GM04503 (cell line): ENCODE measurements at regions not wholly inside any gene's neighbourhood (a gene's known extent, or its start where the extent isn't known, plus 50 kb on each side); places are given as distances from the start of the nearest gene placed in this dataset.
A peak's percentile ranks its signal among the peaks of the same experiment; 100 is the strongest.

Experiments used
- DNase-seq: peaks from one replicate; pipeline ENCODE4 v3.0.0-alpha.2; 2012; ENCODE audit warnings: low read depth

DNA sequence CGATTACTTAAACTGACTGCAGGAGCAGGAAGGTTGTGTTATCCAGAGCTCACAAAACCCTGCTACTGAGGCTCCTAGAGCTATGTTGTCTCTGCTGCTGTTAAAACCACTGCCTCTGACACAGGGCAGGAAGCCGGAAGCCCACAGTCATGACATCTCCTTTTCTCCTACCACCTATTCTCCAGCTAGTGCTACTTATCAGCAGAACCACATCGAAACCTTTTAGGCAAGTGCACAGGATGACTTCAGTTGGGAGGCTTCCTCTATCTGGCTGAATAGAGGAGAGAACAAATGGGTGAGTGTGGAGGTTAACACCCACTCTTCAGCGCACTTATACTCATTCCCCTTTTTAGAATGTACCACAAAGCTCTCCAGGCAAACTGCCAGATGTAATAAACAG, 638.0 kb downstream of the OTOL1 start:
- no peak for DNase-seq

DNA sequence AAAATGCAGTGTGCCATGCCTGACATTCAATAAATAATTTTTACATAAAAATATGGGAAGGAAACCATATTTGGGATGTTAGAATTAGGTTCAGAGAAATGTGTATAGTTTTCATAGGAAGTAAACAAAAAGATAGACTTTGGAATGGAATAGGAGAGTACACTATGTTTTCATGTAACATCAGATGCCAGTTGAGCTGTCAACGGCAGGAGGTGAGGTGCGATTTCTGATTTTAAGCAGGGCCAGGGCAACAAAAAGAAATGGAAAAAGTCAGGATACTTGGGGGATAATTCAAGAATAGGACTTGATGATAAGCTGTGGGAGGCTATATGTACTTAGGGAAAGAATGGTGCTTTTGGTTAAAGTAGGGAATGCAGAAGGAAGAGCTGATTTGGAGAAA, 639.5 kb downstream of the OTOL1 start:
- DNase-seq, result no peak

DNA sequence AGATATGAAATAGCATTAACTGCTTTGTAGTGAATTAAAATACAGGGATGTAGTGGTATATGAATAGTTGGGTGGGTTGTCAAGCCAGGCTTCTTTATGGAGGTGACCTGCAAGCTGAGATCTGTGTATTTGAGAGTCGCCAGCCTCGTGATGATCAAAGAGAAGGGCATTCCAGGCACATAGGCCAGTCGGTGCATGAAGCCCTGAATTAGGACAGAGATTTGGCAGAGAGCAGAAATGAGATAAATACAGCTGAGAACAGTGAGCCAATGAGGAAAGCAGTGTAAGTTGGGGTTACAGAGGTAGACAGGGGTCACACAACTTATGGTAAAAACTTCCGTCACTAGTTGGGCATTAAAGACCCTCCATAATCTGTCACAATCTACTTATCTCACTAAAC, 641.9 kb downstream of the OTOL1 start:
- no peak for DNase-seq

DNA sequence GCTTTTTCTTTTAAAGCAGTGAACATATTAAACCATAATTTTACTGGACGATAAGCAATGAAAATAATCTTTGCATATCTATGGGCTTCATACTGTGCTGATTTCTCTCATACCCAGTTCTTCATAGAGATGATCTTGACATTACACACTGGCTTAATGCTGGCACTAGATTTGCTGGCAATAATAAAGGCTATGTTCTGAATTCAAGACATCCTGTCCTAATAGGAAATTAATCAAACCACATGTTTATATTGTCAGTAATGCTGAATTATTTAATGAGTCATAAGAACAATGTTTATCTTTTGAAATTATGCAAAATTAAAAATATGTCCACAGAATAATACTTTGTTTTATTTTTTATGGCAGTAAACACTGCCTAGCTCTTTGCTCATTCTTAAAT, 643.2 kb downstream of the OTOL1 start:
- no peak for DNase-seq

DNA sequence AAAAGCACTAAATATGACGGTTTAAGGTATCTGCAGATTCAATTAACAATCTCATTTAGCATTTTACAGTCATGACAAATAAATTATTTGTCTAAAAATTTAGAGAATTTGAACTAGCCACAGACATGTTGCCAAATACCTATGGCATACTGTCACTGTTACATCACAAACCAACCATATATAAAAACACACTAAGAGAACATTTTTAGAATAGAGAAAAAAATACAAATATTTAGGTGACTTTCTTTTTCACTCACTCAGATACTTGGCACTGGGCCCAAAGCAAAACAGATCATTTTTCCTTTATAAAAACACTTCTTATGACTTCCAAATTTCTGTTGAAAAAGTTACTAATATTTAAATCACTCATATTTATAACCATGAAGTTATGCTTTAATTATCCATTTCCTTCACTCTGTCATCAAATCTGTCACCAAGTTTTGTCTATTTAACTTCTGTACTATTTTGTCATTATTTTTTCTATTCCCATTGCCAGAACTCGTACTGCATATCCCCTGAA, 644.7 kb downstream of the OTOL1 start:
- peak; percentile 20 for DNase-seq

DNA sequence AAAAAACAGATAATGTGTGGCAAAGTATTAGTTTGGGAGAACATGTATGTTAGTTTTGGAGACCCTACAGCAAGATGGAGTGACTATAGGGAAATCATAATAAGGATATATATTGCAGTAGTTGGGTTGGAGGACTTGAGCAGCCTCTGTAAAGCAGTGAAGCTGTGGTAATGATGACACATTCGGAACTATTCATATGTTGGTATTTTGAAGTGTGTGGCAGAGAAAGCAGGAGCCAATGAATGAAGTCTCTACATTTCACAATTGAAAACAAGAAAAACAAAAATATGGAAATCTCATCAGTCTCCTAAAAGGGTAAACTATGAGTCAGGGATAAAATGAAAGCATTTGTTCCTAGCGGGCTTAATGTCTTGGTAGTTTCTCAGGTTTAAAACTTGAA, 645.9 kb downstream of the OTOL1 start:
- peak; percentile 21 for DNase-seq

DNA sequence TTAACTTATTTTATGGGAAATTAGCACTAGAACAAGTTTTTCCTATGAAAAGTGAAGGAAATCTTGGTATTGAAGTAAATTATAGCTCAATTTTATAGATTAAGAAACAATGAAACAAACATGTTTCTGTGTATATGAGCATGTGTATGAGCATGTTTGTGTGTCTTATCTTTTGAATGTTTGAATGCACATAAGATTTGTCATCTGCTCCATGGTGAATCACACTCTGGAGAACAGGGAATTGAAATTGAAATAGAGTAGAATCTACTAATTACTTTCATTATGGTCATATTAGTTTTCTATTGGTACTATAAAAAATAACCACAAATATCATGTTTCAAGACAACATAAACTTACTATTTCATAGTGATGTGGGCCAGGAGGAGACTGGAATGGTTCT, 646.6 kb downstream of the OTOL1 start:
- no peak for DNase-seq

DNA sequence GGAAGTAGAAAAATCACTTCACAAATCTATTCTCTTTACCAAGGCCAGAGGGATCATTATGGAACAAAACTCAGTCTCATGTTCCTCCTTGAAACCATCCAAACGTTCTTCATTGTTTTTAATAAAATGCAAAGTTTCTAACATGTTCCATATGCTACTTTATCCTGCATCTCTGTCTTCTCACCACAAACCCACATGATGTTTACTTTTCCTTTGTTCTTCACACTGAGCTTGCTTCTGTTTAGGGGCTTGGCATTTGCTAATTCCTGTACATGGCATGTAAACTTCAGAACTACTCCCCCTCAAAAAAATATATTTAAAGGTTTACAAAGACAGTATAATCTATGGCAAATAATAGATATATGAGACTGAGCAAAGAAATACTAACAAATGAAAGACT, 651.4 kb downstream of the OTOL1 start:
- DNase-seq, result no peak

DNA sequence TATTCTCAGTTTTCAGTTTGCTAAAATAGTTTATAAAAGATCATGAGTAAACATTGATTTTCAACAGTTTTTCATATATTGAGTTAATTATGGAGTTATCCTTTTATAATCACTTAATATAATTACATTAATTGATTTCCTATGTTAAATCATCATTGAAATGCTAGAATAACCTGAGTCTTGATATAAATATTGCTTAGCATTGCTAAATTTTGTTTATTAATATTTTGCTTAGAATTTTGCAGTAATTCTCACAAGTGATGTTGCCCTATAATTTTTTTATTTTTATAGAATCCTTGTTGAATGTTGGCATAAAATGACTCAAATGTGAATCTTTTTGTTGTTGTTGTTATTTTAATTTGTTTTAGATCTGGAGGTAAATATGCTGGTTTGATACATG, 654.2 kb downstream of the OTOL1 start:
- DNase-seq, result no peak

DNA sequence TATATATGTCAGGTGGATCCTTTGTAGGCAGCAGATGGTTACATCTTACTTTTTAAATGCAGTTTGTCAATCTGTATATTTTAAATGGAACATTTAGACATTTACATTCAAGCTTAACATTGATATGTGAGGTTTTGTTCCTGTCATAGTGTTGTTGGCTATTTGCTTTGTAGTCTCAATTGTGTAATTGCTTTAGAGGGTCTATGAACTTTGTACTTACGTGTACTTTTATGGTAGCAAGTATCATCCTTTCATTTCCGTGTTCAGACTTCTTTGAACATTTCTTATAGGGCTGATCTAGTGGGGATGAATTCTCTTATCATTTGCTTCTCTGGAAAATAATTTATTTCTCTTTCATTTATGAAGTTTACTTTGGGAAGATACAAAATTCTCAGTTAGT, 656.0 kb downstream of the OTOL1 start:
- no peak for DNase-seq

DNA sequence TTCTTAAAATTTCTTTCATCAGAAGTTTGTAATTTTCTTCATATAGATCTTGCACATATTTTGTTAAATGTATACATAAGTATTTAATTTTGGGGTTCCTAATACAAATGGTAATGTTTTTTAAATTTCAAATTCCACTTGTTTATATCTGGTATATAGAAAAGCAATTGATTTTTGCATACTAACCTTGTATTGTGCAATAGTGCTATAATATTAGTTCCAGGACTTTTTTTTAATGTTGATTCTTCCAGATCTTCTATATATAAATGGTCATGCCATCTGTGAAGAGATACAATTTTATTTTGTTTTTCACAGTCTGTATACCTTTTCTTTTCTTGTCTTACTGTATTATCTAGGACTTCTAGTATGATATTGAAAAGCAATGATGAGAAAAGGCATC, 665.0 kb downstream of the OTOL1 start:
- DNase-seq, result no peak

DNA sequence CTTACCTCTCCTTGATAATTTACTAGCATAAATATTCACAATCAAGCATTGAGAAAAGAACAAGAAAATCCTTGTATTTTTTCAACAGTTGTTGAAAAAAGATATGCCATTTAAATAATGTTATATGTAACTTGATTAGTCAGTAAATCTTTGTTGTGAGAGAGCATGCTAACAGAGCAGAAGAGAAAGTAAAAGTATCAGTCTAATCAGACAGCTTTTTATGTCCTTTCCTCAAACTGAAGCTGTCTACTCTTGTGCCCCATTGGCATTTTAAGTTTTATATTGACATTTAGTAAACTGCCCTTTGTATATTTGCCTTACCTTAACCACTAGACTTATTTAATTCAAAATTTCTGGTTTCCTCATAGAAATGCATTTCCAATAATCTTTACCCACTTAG, 668.7 kb downstream of the OTOL1 start:
- DNase-seq, result no peak

DNA sequence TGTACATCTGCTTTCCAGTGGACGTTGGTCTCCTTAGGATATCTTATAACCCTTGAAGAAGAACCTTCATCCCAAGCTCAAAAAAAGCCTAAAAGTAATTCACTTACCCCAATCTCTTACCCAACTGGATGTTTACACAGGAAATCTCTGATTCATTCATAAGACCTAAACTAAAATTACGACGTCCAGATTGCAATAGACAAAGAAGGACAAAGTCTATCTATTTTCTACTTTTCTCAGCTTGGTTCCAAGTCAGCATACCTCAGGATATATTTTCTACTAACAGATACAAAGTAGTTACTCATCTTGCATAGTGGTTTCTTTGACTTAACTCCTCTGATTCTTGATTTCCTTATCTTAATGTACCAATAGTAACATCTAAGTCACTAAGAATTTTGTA, 669.9 kb downstream of the OTOL1 start:
- DNase-seq, result no peak

DNA sequence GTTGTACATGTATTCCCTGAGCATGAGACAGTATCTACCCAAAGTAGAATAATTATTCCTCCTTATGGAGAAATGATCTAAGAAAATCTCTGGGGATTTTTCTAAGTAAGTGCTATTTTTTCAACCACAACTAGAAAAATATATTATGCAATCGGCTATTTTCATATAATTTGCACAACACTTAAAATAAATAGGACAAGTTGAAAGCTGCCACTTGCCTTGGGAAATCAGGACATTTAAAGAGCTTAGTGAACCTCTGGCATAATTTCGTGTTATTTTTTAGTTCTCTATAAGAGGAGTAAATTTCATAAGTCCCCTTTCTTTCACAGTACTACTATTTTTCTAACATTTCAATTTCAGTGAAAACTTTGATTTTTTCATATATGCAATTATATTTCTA, 672.1 kb downstream of the OTOL1 start:
- no peak for DNase-seq

DNA sequence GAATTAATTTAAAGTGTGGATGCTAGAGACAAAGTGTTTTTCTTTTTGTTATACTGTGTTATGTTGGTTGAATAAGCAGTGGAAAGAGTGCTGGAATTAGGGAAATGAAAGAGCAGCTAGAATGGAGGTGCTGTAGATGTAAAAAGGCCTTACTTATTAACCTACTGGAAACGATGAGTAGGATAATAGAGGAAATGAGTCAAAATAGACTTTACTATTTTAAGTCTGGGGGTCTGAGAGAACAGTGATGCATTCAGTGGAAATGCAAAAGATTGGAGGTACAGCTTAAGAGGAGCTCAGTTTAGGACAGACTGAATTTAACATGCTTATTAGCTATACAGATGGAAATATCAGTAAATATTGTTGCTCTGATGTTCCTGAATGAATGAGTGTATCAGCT, 674.0 kb downstream of the OTOL1 start:
- DNase-seq, result no peak

DNA sequence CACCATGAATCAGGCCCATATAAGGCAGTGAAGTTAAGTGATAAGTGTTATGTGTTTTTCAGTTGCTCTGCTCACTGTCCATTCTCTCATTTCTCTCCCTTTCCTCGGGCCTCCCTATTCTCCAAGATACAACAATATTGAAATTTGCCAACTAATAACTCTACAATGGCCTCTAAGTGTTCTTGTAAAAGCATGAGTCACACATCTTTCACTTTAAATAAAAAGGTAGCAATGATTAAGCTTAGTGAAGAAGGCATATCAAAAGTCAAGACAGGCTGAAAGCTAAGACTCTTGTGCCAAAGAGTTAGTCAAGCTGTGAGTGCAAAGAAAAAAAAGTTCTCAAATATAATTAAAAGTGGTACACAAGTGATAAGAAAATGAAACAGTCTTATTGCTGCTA, 675.4 kb downstream of the OTOL1 start:
- no peak for DNase-seq

DNA sequence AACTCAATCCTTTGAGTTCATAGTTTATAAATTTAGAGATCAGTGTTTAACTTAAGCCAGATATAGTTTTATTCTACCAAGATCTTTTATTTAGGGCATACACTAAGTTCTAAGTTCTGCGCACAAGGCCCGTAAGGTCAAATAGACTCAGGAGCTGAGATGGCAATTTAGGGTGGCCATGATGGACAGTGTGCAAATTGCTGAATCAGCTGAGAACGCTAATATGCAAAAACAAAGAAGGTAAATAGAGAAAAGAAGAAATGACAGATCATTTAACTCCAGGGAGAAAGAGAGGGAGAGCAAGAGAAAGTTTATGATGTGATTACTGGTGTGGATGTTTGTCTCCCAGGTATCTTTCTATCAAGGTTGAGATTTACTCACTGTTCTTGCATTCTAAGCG, 678.5 kb downstream of the OTOL1 start:
- no peak for DNase-seq

DNA sequence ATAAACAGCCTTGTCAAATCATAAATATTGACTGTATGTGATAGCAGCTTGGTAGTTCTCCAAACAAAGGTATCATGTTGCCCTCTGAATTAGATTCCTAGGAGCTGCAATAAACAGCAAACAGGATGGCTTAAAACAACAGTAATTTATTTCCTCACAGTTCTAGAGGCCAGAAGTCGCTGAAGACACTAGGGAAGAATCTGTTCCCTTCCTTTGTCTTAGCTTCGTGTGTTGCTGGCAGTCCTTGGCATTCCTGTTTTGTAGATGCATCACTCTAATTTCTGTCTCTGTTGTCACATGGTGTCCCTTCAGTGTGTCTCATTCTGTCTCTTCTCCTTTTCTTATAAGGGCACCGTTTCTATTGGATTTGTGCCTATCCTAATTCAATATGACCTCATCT, 679.3 kb downstream of the OTOL1 start:
- DNase-seq, result no peak

DNA sequence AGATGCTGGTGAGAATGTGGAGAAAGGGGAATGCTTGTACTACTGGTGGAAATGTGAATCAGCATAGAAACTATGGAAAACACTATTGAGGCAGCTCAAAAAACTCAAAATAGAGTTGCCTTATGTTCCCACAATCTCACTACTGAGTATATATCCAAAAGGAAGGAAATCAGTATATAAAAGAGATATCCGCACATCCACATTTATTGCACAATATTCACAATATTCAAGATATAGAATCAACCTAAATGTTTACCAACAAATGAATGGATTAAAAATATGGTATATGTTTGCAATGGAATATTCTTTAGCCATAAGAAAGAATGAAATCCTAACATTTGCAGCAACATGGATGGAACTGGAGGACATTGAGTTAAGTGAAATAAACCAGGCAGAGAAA, 686.8 kb downstream of the OTOL1 start:
- DNase-seq, result no peak

DNA sequence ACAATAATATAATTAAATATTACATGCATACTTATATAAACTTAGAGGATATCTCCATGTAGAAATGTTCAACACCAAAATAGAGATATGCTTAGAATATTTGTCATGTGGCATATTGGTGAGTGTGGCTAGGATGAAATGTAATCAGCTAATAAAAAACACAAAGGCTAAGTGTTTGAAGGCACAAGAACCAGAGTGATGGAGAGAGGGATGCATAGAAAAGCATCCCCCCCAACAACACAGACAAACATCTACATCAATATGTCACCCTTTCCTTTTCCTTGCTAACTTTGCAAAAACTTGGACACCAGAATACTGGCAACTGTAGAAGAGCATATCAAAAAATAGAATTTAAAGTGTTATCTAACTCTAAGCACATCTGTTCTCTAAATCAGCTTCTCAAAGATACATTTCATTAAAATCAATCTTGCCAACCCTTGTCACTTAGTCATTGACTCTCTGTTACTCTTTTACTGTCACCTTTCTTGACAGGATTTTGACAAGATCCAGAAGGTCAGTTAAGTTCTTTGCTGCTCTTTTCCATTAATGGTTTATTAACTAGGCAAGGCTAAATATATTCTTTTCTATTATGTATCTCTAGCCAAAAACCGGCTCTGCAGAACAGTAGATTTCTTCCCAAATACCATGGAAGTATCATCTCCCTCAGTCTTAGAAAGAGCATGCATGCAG, 695.9 kb downstream of the OTOL1 start:
- no peak for DNase-seq

DNA sequence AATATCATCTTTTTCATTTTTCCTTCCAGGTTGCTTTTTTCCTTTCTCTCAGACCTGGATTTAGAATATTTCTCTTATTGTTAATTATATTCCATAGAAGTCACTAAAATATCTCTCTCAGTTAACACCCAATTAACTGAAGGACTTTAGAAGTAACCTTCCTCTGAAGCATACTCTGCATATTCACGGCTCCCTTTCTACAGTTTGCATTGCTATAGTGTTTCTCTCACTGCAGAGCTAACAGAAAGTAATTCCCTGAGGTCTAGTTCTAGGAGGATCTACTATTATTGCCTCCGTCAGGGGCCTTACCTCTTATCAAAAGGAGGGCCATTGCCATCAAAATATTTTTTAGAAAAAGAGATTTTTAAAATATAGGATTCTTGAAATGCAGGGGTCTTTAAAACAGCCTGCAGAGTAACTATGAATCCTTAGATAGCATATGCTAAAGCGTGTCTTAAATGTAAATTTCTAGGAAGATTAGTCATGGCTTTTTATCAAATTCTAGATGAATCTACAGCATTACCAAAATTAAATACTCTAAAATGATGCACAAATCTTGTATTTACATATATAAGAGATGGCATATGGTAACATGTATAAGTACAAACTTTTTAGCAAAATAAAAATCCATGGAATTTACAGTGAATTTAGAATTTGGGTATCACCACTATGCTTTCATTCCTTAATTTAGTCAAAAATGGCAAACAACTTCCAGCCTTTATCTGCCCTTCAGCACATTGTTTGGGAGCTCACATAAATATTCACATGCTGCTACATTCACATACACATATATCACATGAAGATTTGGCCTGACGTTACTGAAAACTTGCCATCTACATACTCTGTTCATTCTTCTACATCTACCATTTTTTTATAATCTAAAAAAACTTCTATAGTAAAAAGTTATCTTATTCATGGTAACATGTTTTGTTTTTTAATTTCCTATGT, 696.8 kb downstream of the OTOL1 start:
- DNase-seq, result no peak

DNA sequence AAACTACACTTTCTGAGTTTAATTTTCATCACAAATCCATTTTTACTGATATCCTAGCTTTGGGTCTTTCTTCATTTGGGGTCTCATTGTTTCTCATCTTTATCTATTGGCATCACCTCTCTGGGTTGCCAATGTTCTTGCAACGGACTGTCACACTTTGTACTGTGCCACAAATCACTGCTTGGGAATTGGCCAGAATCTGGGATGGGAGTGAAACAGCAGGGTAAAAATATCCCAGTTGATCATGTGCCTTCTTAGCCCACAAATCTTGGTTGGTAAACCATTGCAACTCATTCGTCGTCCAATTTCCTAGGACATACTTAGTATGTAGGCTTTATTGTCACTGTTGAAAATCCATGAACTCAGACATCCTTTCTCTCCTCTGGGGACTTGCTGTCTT, 698.5 kb downstream of the OTOL1 start:
- no peak for DNase-seq

DNA sequence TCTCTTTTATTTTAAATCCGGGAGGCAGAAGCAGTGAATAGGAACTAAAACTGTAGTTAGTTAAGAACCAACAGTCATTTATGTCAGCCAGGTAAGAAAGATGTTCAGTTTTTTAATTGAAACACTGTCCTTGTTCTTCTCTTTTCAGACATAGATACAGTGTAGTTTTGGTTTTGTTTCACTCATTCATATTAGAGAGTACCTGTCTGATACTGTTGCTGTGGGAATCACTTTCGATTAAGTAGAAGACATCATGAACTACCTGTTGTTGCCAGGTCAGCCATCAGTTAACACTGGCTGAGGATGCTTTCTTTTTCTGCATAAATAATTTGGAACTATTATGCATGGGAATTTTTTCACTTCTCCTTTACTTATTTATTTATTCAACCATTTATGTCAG, 700.4 kb downstream of the OTOL1 start:
- no peak for DNase-seq
